ENCODE measurements at regions not wholly inside any gene's neighbourhood (a gene's known extent, or its start where the extent isn't known, plus 50 kb on each side); places are given as distances from the start of the nearest gene placed in this dataset.

DNA sequence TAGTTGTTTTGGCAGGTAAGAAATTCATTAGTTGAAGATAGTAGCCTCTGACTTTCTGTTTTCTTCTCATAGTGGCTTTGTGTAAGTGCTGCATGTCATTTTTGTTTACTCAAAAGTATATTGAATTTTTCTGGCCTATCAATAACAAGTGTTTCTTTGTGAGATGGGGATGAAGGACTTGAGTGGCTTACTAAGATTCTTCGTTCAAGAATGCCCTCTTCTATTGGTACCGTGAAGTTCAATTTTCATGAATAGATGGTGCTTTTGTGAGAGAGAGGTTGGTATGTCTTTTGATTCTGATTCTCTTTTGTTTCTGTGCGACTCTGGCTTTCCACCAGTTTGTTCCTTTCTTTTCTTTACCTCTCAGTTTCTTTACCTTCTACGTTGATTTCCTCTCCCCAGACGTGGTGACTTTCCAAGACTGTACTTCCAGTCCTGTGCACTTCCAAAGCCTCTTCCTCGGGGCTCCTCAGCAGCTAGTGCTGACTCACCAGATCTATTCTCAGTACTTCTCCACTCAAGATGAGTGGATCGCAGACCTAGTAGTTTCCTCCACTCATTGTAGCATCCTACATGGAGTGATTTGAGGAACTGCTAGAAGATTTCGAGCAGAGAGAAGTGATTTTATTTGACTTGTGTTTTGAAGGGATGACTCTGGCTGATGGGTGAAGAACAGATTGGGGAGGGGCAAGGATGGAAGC lies 82.0 kb upstream of the EPHB3 start:
- TF ChIP-seq, protein P1, sequence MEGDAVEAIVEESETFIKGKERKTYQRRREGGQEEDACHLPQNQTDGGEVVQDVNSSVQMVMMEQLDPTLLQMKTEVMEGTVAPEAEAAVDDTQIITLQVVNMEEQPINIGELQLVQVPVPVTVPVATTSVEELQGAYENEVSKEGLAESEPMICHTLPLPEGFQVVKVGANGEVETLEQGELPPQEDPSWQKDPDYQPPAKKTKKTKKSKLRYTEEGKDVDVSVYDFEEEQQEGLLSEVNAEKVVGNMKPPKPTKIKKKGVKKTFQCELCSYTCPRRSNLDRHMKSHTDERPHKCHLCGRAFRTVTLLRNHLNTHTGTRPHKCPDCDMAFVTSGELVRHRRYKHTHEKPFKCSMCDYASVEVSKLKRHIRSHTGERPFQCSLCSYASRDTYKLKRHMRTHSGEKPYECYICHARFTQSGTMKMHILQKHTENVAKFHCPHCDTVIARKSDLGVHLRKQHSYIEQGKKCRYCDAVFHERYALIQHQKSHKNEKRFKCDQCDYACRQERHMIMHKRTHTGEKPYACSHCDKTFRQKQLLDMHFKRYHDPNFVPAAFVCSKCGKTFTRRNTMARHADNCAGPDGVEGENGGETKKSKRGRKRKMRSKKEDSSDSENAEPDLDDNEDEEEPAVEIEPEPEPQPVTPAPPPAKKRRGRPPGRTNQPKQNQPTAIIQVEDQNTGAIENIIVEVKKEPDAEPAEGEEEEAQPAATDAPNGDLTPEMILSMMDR (IDR thresholded peaks at IDR 0.05): no peak
- no peak for TF ChIP-seq POLR2A (IDR thresholded peaks at IDR 0.05)
